ENCODE measurements at regions not wholly inside any gene's neighbourhood (a gene's known extent, or its start where the extent isn't known, plus 50 kb on each side); places are given as distances from the start of the nearest gene placed in this dataset.

- Mint-ChIP-seq H3K27me3 (peaks cover 29% of the 10 kb centered on the region), H3K4me1 (peaks cover 5% of the 10 kb centered on the region), H3K4me3 (no peak overlapping the region), H3K9me3 (ENCODE audit: insufficient read depth) (peaks cover 8% of the 10 kb centered on the region), H3K27ac (no peak overlapping the region)
- intact Hi-C loops (cut with micrococcal nuclease), result no loop called here
- Histone ChIP-seq H3K9ac (ENCODE audit: low read length) (no peak overlapping the region), H3K9me3 (ENCODE audit: control extremely low read depth in 1 of 3, control insufficient read depth in 2 of 3, insufficient read depth in 1 of 3, low read length in 2 of 3) (peaks cover 0 to 28% (median 12%) of the 10 kb centered on the region in 3 donors), H3K36me3 (replicated peaks in 1 of 2; ENCODE audit: control extremely low read depth in 1 of 2, control insufficient read depth in 1 of 2, extremely low read depth in 1 of 2, insufficient read depth in 2 of 2, low read length in 1 of 2) (no peaks in the 10 kb centered on the region), H2AFZ (ENCODE audit: insufficient read depth, low read depth, low read length, poor library complexity, severe bottlenecking) (no peak overlapping the region), H3K27ac (ENCODE audit: low read length in 2 of 2) (no peak overlapping the region), H3K4me2 (replicated peaks; ENCODE audit: low read depth, low read length, poor library complexity, severe bottlenecking) (no peak overlapping the region), H3K79me2 (ENCODE audit: control insufficient read depth, insufficient read depth, low read length) (no peaks in the 10 kb centered on the region), H4K20me1 (ENCODE audit: control insufficient read depth, insufficient read depth, low read length, poor library complexity, severe bottlenecking) (no peaks in the 10 kb centered on the region), H3K4me3 (ENCODE audit: control extremely low read depth in 1 of 5, extremely low read depth in 1 of 5, insufficient read depth in 1 of 5, low read depth in 2 of 5, low read length in 4 of 5) (no peak overlapping the region), H3K4me1 (ENCODE audit: control insufficient read depth in 2 of 2, insufficient read depth in 2 of 2, low read length in 2 of 2) (no peaks in the 10 kb centered on the region), H3K27me3 (replicated peaks in 1 of 4; ENCODE audit: control extremely low read depth in 1 of 4, control insufficient read depth in 3 of 4, insufficient read depth in 4 of 4, low read length in 3 of 4) (peaks cover 0 to 10% (median 5%) of the 10 kb centered on the region in 4 experiments)
- no peak for DNase-seq
- ChIA-PET CTCF (no interaction called here), POLR2A (no interaction called here)
- WGBS (ENCODE audit: insufficient coverage), result 69% methylated on average over 2 of the region's 4 CpGs
- no peak for ATAC-seq (ENCODE audit: low read depth)
- TF ChIP-seq, protein P1, sequence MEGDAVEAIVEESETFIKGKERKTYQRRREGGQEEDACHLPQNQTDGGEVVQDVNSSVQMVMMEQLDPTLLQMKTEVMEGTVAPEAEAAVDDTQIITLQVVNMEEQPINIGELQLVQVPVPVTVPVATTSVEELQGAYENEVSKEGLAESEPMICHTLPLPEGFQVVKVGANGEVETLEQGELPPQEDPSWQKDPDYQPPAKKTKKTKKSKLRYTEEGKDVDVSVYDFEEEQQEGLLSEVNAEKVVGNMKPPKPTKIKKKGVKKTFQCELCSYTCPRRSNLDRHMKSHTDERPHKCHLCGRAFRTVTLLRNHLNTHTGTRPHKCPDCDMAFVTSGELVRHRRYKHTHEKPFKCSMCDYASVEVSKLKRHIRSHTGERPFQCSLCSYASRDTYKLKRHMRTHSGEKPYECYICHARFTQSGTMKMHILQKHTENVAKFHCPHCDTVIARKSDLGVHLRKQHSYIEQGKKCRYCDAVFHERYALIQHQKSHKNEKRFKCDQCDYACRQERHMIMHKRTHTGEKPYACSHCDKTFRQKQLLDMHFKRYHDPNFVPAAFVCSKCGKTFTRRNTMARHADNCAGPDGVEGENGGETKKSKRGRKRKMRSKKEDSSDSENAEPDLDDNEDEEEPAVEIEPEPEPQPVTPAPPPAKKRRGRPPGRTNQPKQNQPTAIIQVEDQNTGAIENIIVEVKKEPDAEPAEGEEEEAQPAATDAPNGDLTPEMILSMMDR (IDR thresholded peaks at IDR 0.05), result no peak
- no peak for TF ChIP-seq EZH2 (IDR thresholded peaks at IDR 0.05; ENCODE audit: borderline replicate concordance, insufficient read depth, low read depth, low read length, poor library complexity, severe bottlenecking)
Measured at GRCh38 chr22:48021991-48022401, 1259.5 kb downstream of the TBC1D22A start.

GRCh38 chr22:48018346-48018745, 1255.9 kb downstream of the TBC1D22A start:
- H4K20me1 ChIP-seq (ENCODE audit: control insufficient read depth, insufficient read depth, low read length, poor library complexity, severe bottlenecking), result no peaks in the 10 kb centered on the region
- H2AFZ ChIP-seq (ENCODE audit: insufficient read depth, low read depth, low read length, poor library complexity, severe bottlenecking), result no peak overlapping the region
- intact Hi-C loops (cut with micrococcal nuclease), result no loop called here
- peaks cover 47% of the 10 kb centered on the region for H3K27me3 Mint-ChIP-seq
- H3K79me2 ChIP-seq (ENCODE audit: control insufficient read depth, insufficient read depth, low read length), result no peaks in the 10 kb centered on the region
- H3K9ac ChIP-seq (ENCODE audit: low read length), result no peak overlapping the region
- peaks cover 0 to 38% (median 12%) of the 10 kb centered on the region in 3 donors for H3K9me3 ChIP-seq (ENCODE audit: control extremely low read depth in 1 of 3, control insufficient read depth in 2 of 3, insufficient read depth in 1 of 3, low read length in 2 of 3)
- H3K27ac ChIP-seq (ENCODE audit: low read length in 2 of 2), result no peak overlapping the region
- H3K4me3 ChIP-seq (ENCODE audit: control extremely low read depth in 1 of 5, extremely low read depth in 1 of 5, insufficient read depth in 1 of 5, low read depth in 2 of 5, low read length in 4 of 5), result no peak overlapping the region
- CTCF ChIA-PET, result no interaction called here
- no peaks in the 10 kb centered on the region for H3K4me1 ChIP-seq (ENCODE audit: control insufficient read depth in 2 of 2, insufficient read depth in 2 of 2, low read length in 2 of 2)
- peaks cover 8% of the 10 kb centered on the region for H3K9me3 Mint-ChIP-seq (ENCODE audit: insufficient read depth)
- H3K36me3 ChIP-seq (replicated peaks in 1 of 2; ENCODE audit: control extremely low read depth in 1 of 2, control insufficient read depth in 1 of 2, extremely low read depth in 1 of 2, insufficient read depth in 2 of 2, low read length in 1 of 2), result no peaks in the 10 kb centered on the region
- no peak overlapping the region for H3K4me2 ChIP-seq (replicated peaks; ENCODE audit: low read depth, low read length, poor library complexity, severe bottlenecking)
- WGBS (ENCODE audit: insufficient coverage), result 92% methylated on average over 5 of the region's 5 CpGs
- peaks cover 1% of the 10 kb centered on the region for H3K4me1 Mint-ChIP-seq
- DNase-seq (no peak), ATAC-seq (ENCODE audit: low read depth) (no peak)
- POLR2A ChIA-PET, result no interaction called here
- no peak overlapping the region for H3K27ac Mint-ChIP-seq
- H3K4me3 Mint-ChIP-seq, result no peak overlapping the region
- peaks cover 0 to 15% (median 5%) of the 10 kb centered on the region in 4 experiments for H3K27me3 ChIP-seq (replicated peaks in 1 of 4; ENCODE audit: control extremely low read depth in 1 of 4, control insufficient read depth in 3 of 4, insufficient read depth in 4 of 4, low read length in 3 of 4)
- TF ChIP-seq EZH2 (IDR thresholded peaks at IDR 0.05; ENCODE audit: borderline replicate concordance, insufficient read depth, low read depth, low read length, poor library complexity, severe bottlenecking), result no peak
- TF ChIP-seq, protein P1 (IDR thresholded peaks at IDR 0.05), result no peak
